Liver (tissue), 3 donors: ENCODE measurements at regions not wholly inside any gene's neighbourhood (a gene's known extent, or its start where the extent isn't known, plus 50 kb on each side); places are given as distances from the start of the nearest gene placed in this dataset.

Source experiments
- CTCF ChIP-seq: fragments of 150-350 bp; IDR thresholded peaks from 2 replicates; pipeline ENCODE4 v1.5.1; 2017; ENCODE audit warnings: improper control_type of control experiment, low read depth, low read length; ENCODE audit not compliant: missing input control
- EGR1 ChIP-seq, 2 donors: IDR thresholded peaks; 2 replicates each; pipeline ENCODE4 v1.6.1; 2016 to 2018; ENCODE audit warnings: antibody characterized with exemption in 2 of 2, low read depth in 2 of 2
- GABPA ChIP-seq, 2 donors: IDR thresholded peaks in 1 of 2; conservative IDR thresholded peaks in 1 of 2; 2 replicates each; pipeline ENCODE4 v1.6.1; 2016; ENCODE audit warnings: antibody characterized with exemption in 2 of 2, mild to moderate bottlenecking in 1 of 2, moderate library complexity in 1 of 2
- REST ChIP-seq: IDR thresholded peaks from 2 replicates; pipeline ENCODE4 v1.6.1; 2016; ENCODE audit warnings: antibody characterized with exemption, mild to moderate bottlenecking
- TF ChIP-seq, protein P1 (sequence below): IDR thresholded peaks from 2 replicates; pipeline ENCODE4 v1.6.1; 2016; ENCODE audit warnings: antibody characterized with exemption
- donor health status: healthy.
- donor health status: healthy.

- TF ChIP-seq, protein P1, sequence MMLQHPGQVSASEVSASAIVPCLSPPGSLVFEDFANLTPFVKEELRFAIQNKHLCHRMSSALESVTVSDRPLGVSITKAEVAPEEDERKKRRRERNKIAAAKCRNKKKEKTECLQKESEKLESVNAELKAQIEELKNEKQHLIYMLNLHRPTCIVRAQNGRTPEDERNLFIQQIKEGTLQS = no peak
- TF ChIP-seq REST = no peak
- TF ChIP-seq EGR1 (IDR thresholded peaks at IDR 0.05; ENCODE audit: low read depth in 2 of 2) = no peak
- no peak for TF ChIP-seq GABPA (IDR thresholded peaks at IDR 0.05 in 1 of 2, conservative IDR thresholded peaks at IDR 0.05 in 1 of 2)
- no peak for TF ChIP-seq CTCF
Measured at GRCh38 chr5:83844449-83845068, 123.9 kb upstream of the HAPLN1 start.
